Cardiac fibroblast (primary cell): ENCODE measurements at regions not wholly inside any gene's neighbourhood (a gene's known extent, or its start where the extent isn't known, plus 50 kb on each side); places are given as distances from the start of the nearest gene placed in this dataset.

Experiments used
- DNase-seq, 2 donors: peaks; one replicate each; pipeline versions ENCODE4 v3.0.0 to v3.0.0-alpha.2; 2010; ENCODE audit warnings: low read depth in 2 of 2
- H3K4me3 ChIP-seq, 2 donors: replicated peaks in 1 of 2; 1 replicate in 1 of 2; 2 replicates in 1 of 2; pipeline ENCODE4 v1.5.1; 2011; ENCODE audit warnings: low read depth in 2 of 2, low read length in 2 of 2, mild to moderate bottlenecking in 2 of 2, moderate library complexity in 1 of 2
- TF ChIP-seq, protein P1 (sequence below): IDR thresholded peaks from one replicate; pipeline ENCODE4 v1.5.1; 2011; ENCODE audit warnings: low read depth, mild to moderate bottlenecking, low read length, inconsistent platforms

DNA sequence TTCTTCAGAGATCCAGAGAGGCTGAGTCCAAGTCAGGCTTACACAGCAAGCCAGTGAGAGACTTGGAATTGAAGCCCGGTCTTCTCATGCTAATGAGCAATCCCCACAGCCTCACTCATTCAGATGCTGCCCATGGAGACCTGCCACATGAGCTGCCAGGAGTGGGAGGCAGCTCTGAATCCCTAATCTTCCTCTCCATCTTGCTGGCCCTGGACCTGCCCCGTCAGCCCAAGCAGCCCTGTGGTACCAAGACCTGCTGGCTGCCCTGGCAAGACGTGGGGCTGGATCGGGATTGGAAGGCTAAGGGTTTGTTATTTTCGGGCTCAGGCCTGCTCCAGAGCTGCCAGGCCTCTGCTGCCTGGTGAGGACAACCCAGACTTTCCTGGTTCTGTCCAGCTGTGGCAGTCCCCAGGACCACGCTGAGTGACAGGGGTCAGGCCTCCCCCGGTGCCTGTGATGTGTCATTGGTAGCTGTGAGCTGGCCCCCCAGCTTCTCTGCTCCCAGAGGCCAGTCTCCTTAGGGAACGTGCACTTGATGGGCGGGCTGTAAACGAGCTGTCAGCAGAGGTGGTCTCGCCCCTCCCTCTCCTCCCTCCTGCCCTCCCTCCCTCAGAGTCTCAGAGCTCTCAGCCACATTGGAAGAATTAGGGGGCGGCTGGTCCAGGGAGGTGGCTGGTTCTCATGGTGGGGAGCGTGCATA lies 135.0 kb downstream of the FOXD2 start:
- TF ChIP-seq, protein P1, sequence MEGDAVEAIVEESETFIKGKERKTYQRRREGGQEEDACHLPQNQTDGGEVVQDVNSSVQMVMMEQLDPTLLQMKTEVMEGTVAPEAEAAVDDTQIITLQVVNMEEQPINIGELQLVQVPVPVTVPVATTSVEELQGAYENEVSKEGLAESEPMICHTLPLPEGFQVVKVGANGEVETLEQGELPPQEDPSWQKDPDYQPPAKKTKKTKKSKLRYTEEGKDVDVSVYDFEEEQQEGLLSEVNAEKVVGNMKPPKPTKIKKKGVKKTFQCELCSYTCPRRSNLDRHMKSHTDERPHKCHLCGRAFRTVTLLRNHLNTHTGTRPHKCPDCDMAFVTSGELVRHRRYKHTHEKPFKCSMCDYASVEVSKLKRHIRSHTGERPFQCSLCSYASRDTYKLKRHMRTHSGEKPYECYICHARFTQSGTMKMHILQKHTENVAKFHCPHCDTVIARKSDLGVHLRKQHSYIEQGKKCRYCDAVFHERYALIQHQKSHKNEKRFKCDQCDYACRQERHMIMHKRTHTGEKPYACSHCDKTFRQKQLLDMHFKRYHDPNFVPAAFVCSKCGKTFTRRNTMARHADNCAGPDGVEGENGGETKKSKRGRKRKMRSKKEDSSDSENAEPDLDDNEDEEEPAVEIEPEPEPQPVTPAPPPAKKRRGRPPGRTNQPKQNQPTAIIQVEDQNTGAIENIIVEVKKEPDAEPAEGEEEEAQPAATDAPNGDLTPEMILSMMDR, result no peak
- H3K4me3 ChIP-seq, result no peak overlapping the region
- DNase-seq, result no peak

GRCh38 chr1:47574451-47575165 lies 136.8 kb downstream of the FOXD2 start:
- TF ChIP-seq, protein P1, result no peak
- no peak for DNase-seq
- no peak overlapping the region for H3K4me3 ChIP-seq

DNA sequence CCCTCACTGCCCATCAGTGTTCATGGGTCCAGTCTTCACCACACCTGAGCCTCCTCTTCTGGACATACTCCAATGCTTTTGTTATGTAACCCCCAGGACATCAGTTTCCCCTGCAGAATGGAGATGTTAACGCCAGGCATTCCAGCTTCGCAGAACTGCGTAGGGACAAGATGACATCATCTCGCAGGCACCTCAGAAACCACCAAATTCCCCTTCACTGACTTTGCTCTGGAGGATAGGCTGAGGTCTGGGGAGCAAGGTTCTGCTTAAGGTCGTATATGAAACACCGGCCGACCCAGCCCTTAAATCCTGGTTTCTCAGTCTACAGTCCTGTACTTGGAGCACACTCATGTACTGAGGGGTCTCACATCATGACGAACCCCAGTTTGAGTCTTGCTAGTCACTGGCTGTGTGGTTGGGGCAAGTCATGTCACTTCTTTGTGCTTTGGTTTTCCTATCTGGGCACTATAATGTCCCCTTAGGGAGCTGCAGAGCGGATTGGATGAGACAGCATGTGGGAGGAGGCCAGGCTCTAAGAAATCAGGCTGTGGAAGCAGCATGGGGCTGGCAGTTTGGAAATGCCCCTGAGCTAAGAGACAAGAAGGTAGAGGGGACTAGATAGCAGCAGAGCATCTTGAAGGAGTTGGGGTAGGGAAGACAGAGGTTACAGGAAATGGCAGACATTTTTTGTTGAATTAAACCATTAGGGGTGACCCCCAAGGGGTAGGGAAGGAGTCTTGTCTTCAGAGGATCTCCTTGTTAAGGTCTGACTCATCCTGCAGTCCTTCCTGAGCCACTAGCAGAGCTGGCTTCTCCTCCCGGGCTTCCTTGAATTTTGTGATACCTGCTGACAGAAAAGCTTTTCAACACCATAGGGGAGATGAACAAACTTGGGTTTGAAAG lies 138.3 kb downstream of the FOXD2 start:
- DNase-seq, result no peak
- no peak overlapping the region for H3K4me3 ChIP-seq
- TF ChIP-seq, protein P1, result no peak

DNA sequence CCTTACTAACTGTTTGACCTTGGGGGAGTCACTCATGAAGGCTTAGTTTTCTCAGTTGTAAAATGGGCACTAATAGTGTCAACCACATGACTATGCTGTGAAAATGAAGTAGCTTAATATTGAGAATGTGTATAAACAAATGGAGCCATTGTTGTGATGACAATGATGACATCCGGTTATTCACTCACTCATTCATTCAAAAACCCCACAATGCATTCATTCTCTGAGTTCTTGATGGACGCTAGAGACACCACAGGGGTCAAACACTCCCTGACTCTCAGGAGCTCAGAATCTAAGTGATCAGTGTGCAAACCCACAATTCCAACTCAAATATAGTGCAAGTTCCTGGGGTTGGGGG lies 138.9 kb downstream of the FOXD2 start:
- no peak overlapping the region for H3K4me3 ChIP-seq
- TF ChIP-seq, protein P1, result no peak
- no peak for DNase-seq

DNA sequence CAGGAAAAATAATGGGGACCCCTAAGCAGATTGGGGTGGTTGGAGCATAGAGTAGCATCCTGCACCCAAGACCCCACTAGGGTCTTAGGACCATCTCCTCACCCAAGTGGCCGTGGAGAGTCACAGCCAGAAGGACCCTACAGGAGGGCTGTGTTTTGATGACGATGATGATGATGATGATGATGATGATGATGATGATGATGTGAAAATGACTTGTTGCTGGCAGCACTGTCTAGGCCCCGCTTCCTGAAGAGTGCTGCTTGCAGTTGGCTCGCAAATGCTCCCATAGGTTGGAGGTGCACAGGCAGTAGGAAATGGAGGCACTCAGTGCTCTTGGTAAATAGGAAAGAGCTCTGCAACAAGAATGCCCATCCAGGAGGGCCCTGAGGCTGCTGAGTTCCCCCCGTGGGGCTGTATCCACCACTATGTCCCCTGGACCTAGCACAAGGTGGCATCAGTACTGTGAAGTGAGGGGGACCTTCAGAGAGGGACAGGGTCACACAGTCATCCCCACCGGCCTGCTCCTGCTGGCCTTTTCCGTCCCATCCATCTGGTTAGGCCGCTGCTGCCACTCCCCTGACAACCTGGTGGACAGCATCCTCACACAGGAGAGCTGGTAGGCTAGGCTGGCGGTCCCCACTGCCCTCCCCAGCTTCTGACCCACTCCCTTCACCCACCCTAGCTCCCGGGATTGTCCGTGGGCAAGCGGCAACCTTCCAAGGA lies 139.6 kb downstream of the FOXD2 start:
- no peak for DNase-seq
- TF ChIP-seq, protein P1, result no peak
- no peak overlapping the region for H3K4me3 ChIP-seq

- DNase-seq, result no peak
- H3K4me3 ChIP-seq, result no peak overlapping the region
- TF ChIP-seq, protein P1, result no peak
These were observed 140.3 kb downstream of the FOXD2 start for GRCh38 chr1:47578026-47578720.
